ENCODE measurements at regions not wholly inside any gene's neighbourhood (a gene's known extent, or its start where the extent isn't known, plus 50 kb on each side); places are given as distances from the start of the nearest gene placed in this dataset.

DNA sequence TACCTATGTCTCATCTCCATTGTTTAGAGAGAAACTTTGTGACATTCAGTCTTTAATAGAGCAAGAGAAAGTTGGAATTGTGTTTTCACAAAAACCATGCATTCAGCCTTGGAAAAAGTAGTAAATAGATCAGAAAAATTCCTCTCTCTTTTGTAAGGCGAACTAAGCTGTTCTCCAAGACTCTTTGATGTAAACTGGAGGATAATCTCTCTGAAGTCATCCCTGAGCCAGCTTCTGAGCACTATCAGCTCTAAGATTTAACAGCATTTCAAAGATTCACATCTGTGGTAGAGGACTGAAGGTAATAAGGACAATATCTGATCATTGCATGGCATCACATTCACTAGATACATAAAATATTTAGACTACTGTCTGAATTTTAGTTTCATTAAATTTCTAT lies 904.6 kb upstream of the ATXN8OS start (continued):
- no peak for TF ChIP-seq ZNF274 (IDR thresholded peaks at IDR 0.05; ENCODE audit: borderline replicate concordance, extremely low read depth, low read length)

DNA sequence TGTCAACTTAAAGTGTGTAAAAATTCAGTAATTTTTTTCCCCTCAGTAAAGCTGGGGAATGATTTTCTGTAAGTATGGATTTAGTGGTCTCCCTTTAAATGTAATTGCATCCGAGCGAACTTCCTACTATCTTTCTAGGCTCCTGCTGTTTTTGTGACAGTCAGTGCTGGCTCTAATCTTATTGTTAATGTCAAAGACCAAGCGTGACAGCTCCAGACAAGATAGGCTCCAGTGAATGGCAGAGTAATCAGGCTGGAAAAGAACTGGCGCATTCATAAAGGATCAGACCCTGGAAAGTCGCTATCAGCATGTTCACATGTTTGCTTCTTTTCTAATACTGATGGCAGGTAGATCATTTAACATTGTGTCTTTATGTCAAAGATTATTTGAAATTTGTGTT lies 908.0 kb upstream of the ATXN8OS start:
- Histone ChIP-seq H3K14ac (ENCODE audit: insufficient read length) (no peak overlapping the region), H2BK120ac (replicated peaks; ENCODE audit: low read depth, low read length) (no peak overlapping the region), H3K23ac (ENCODE audit: insufficient read length) (no peak overlapping the region), H3K56ac (replicated peaks; ENCODE audit: insufficient read length, low read depth, low read length) (no peak overlapping the region), H3K36me3 (ENCODE audit: control insufficient read depth in 2 of 4, insufficient read depth in 4 of 4, low read length in 3 of 4) (no peaks in the 10 kb centered on the region), H2BK12ac (ENCODE audit: low read depth, low read length) (no peak overlapping the region), H3K18ac (ENCODE audit: extremely low read depth, low read length) (no peak overlapping the region), H3K79me2 (ENCODE audit: control insufficient read depth in 1 of 2, insufficient read depth in 2 of 2, low read length in 2 of 2) (no peaks in the 10 kb centered on the region), H2BK20ac (ENCODE audit: low read length) (no peak overlapping the region), H4K20me1 (replicated peaks in 1 of 2; ENCODE audit: control insufficient read depth in 1 of 2, insufficient read depth in 2 of 2, low read length in 2 of 2) (no peaks in the 10 kb centered on the region), H3K4me3 (ENCODE audit: extremely low read depth in 1 of 4, insufficient read depth in 2 of 4, low read depth in 3 of 4, low read length in 4 of 4) (no peak overlapping the region), H3K4me1 (replicated peaks in 1 of 4; ENCODE audit: control insufficient read depth in 3 of 4, insufficient read depth in 4 of 4, low read length in 3 of 4) (no peaks in the 10 kb centered on the region; a peak in 1 of 7 replicates), H2BK15ac (ENCODE audit: low read length) (no peak overlapping the region), H2AFZ (ENCODE audit: low read length) (no peak overlapping the region), H3K27ac (ENCODE audit: low read depth, low read length) (no peak overlapping the region), H3K9ac (replicated peaks in 1 of 4; ENCODE audit: extremely low read depth in 1 of 4, low read depth in 3 of 4, low read length in 3 of 4) (peak overlapping the region in 1 of 4 experiments; percentile 34; a peak in 1 of 7 replicates), H4K8ac (ENCODE audit: extremely low read depth, insufficient read depth, low read length) (no peak overlapping the region), H3K79me1 (ENCODE audit: low read depth, low read length) (no peaks in the 10 kb centered on the region), H3K4ac (replicated peaks; ENCODE audit: insufficient read length, low read depth, low read length) (no peak overlapping the region), H3K9me3 (ENCODE audit: insufficient read depth in 2 of 2, low read depth in 1 of 2, low read length in 1 of 2) (no peaks in the 10 kb centered on the region), H2BK5ac (ENCODE audit: low read depth, low read length) (no peak overlapping the region), H2AK5ac (ENCODE audit: low read depth, low read length) (no peak overlapping the region), H3K27me3 (replicated peaks in 1 of 4; ENCODE audit: control insufficient read depth in 3 of 4, extremely low read depth in 1 of 4, insufficient read depth in 3 of 4, low read length in 3 of 4) (no peaks in the 10 kb centered on the region), H4K91ac (replicated peaks; ENCODE audit: insufficient read length, low read length) (no peak overlapping the region), H3K23me2 (ENCODE audit: low read depth, low read length) (no peaks in the 10 kb centered on the region), H4K5ac (ENCODE audit: insufficient read length, low read depth, low read length) (no peak overlapping the region), H3K4me2 (ENCODE audit: insufficient read depth in 1 of 2, low read depth in 2 of 2, low read length in 2 of 2) (no peak overlapping the region)
- ChIA-PET POLR2A (ENCODE audit: partially characterized antibody) (no interaction called here), CTCF (ENCODE audit: partially characterized antibody) (no interaction called here)
- DNase-seq (ENCODE audit: low read depth in 1 of 2, low spot score in 2 of 2) (no peak), FAIRE-seq (no peak)
- 87% methylated on average over 5 of the region's 5 CpGs; no CpG with 5 or more reads in 1 of the 2 experiments for WGBS, 2 experiments (ENCODE audit: extremely low coverage in 1 of 2, insufficient coverage in 1 of 2, insufficient read length in 1 of 2, insufficient replicate concordance in 2 of 2, low coverage in 1 of 2, low lambda C conversion rate in 2 of 2, missing lambda C conversion rate in 1 of 2)
- TF ChIP-seq TAF1 (IDR thresholded peaks at IDR 0.05; ENCODE audit: low read depth, low read length) (no peak), NANOG (IDR thresholded peaks at IDR 0.05; ENCODE audit: insufficient read depth, low read depth, low read length, poor library complexity, severe bottlenecking) (no peak)

All from H1 (cell line).